Peyer's patch (tissue), 4 donors: ENCODE measurements at regions not wholly inside any gene's neighbourhood (a gene's known extent, or its start where the extent isn't known, plus 50 kb on each side); places are given as distances from the start of the nearest gene placed in this dataset.

Experiments
- CTCF ChIP-seq, 6 experiments: fragments of 450-650 bp in 4 of 6; fragments of 200-600 bp in 2 of 6; sonication (generic) in 1 of 6; IDR thresholded peaks; one replicate each; pipeline ENCODE4 v1.5.1; 2017 to 2019; ENCODE audit warnings: antibody characterized with exemption in 6 of 6, mild to moderate bottlenecking in 3 of 6, moderate library complexity in 1 of 6
- POLR2A ChIP-seq, 2 donors: fragments of 450-650 bp; IDR thresholded peaks; one replicate each; pipeline ENCODE4 v1.5.1; 2017; ENCODE audit warnings: antibody characterized with exemption in 2 of 2, mild to moderate bottlenecking in 2 of 2, moderate library complexity in 2 of 2

- TF ChIP-seq CTCF (IDR thresholded peaks at IDR 0.05) (no peak), POLR2A (IDR thresholded peaks at IDR 0.05) (no peak)
Measured at GRCh38 chr4:92251711-92252110, 52.1 kb upstream of the GRID2 start.
